ENCODE measurements at regions not wholly inside any gene's neighbourhood (a gene's known extent, or its start where the extent isn't known, plus 50 kb on each side); places are given as distances from the start of the nearest gene placed in this dataset.

- DNase-seq (ENCODE audit: low spot score) = no peak
These were observed 101.0 kb downstream of the HRH4 start for GRCh38 chr18:24561369-24561965.

GRCh38 chr18:24567199-24567598 lies 106.8 kb downstream of the HRH4 start:
- peak; percentile 82 for DNase-seq (ENCODE audit: low spot score)

- no peak for DNase-seq (ENCODE audit: low spot score)
These were observed 110.3 kb downstream of the HRH4 start for GRCh38 chr18:24570716-24571115.

- DNase-seq (ENCODE audit: low spot score) = no peak
These were observed 122.3 kb downstream of the HRH4 start for GRCh38 chr18:24582771-24583170.

- DNase-seq (ENCODE audit: low spot score) = no peak
These were observed 123.8 kb downstream of the HRH4 start for GRCh38 chr18:24584205-24584604.

- DNase-seq (ENCODE audit: low spot score) = no peak
These were observed 124.4 kb downstream of the HRH4 start for GRCh38 chr18:24584813-24585212.

- DNase-seq (ENCODE audit: low spot score) = no peak
These were observed 125.6 kb downstream of the HRH4 start for GRCh38 chr18:24585996-24586566.

GRCh38 chr18:24586662-24587360 lies 126.4 kb downstream of the HRH4 start:
- DNase-seq (ENCODE audit: low spot score) = no peak

GRCh38 chr18:24588440-24588839 lies 128.0 kb downstream of the HRH4 start:
- no peak for DNase-seq (ENCODE audit: low spot score)

GRCh38 chr18:24590946-24591345 lies 130.5 kb downstream of the HRH4 start:
- no peak for DNase-seq (ENCODE audit: low spot score)

GRCh38 chr18:24593401-24593800 lies 133.0 kb downstream of the HRH4 start:
- no peak for DNase-seq (ENCODE audit: low spot score)

GRCh38 chr18:24593886-24594285 lies 133.4 kb downstream of the HRH4 start:
- no peak for DNase-seq (ENCODE audit: low spot score)

GRCh38 chr18:24595561-24596031 lies 135.2 kb downstream of the HRH4 start:
- DNase-seq (ENCODE audit: low spot score) = no peak

- peak; percentile 57 for DNase-seq (ENCODE audit: low spot score)
These were observed 139.7 kb downstream of the HRH4 start for GRCh38 chr18:24600076-24600654.

- DNase-seq (ENCODE audit: low spot score) = peak; percentile 9
These were observed 141.1 kb downstream of the HRH4 start for GRCh38 chr18:24601585-24601984.

- no peak for DNase-seq (ENCODE audit: low spot score)
These were observed 141.8 kb downstream of the HRH4 start for GRCh38 chr18:24602201-24602600.

- no peak for DNase-seq (ENCODE audit: low spot score)
These were observed 142.7 kb downstream of the HRH4 start for GRCh38 chr18:24603151-24603550.

- no peak for DNase-seq (ENCODE audit: low spot score)
These were observed 145.0 kb downstream of the HRH4 start for GRCh38 chr18:24605444-24605843.

GRCh38 chr18:24609254-24609653 lies 148.8 kb downstream of the HRH4 start:
- no peak for DNase-seq (ENCODE audit: low spot score)

GRCh38 chr18:24611075-24611474 lies 150.6 kb downstream of the HRH4 start:
- DNase-seq (ENCODE audit: low spot score) = no peak

- DNase-seq (ENCODE audit: low spot score) = no peak
These were observed 153.6 kb downstream of the HRH4 start for GRCh38 chr18:24613896-24614640.

- no peak for DNase-seq (ENCODE audit: low spot score)
These were observed 156.2 kb downstream of the HRH4 start for GRCh38 chr18:24616653-24617052.

Measured in kidney tubule cell (primary cell).